Naive B cell (primary cell): ENCODE measurements at regions not wholly inside any gene's neighbourhood (a gene's known extent, or its start where the extent isn't known, plus 50 kb on each side); places are given as distances from the start of the nearest gene placed in this dataset.
"Not testable (repeated sequence)": the region's sequence is repeated elsewhere in the genome, so short reads cannot be mapped to it uniquely, and the experiment has no call there.

Experiments
- ATAC-seq, 2 donors: fragments of 150-1000 bp; cut with Tn5 transposase; 2 replicates each; pipeline ENCODE4 v1.10.0; 2021; ENCODE audit warnings: low read depth in 2 of 2, mild to moderate bottlenecking in 2 of 2, moderate library complexity in 2 of 2
- DNase-seq: peaks from one replicate; pipeline ENCODE4 v3.0.0; 2022
- H3K27ac Mint-ChIP-seq, 6 donors: one replicate each; pipeline ENCODE4 v1.8.0; 2020 to 2022; ENCODE audit warnings: mild to moderate bottlenecking in 6 of 6, mixed read lengths in 6 of 6, moderate library complexity in 5 of 6, inconsistent platforms in 2 of 6
- H3K27me3 Mint-ChIP-seq, 3 donors: one replicate each; pipeline ENCODE4 v1.8.0; 2021 to 2022; ENCODE audit warnings: mixed read lengths in 3 of 3, mild to moderate bottlenecking in 1 of 3
- H3K36me3 Mint-ChIP-seq, 2 donors: one replicate each; pipeline ENCODE4 v1.8.0; 2020 to 2022; ENCODE audit warnings: mixed read lengths in 2 of 2, inconsistent platforms in 1 of 2, mild to moderate bottlenecking in 1 of 2
- H3K4me1 Mint-ChIP-seq, 3 donors: one replicate each; pipeline ENCODE4 v1.8.0; 2020 to 2022; ENCODE audit warnings: mixed read lengths in 3 of 3, inconsistent platforms in 1 of 3, mild to moderate bottlenecking in 1 of 3, moderate library complexity in 1 of 3
- H3K4me3 Mint-ChIP-seq, 8 donors: one replicate each; pipeline ENCODE4 v1.8.0; 2020 to 2022; ENCODE audit warnings: mild to moderate bottlenecking in 8 of 8, mixed read lengths in 8 of 8, moderate library complexity in 8 of 8, inconsistent platforms in 2 of 8
- H3K9me3 Mint-ChIP-seq, 7 donors: one replicate each; pipeline ENCODE4 v1.8.0; 2020 to 2022; ENCODE audit warnings: mixed read lengths in 7 of 7, mild to moderate bottlenecking in 5 of 7, inconsistent platforms in 2 of 7, moderate library complexity in 1 of 7

- ATAC-seq: no peak
- Mint-ChIP-seq H3K9me3 (no peaks in the 10 kb centered on the region), H3K36me3 (no peaks in the 10 kb centered on the region), H3K27me3 (peaks cover 27 to 43% (median 36%) of the 10 kb centered on the region in 3 donors), H3K4me3 (no peak overlapping the region), H3K27ac (no peak overlapping the region), H3K4me1 (peaks cover 7 to 20% (median 7%) of the 10 kb centered on the region in 3 donors)
- DNase-seq: no peak
Observed at GRCh38 chr7:142469696-142470543, 212.1 kb upstream of the PRSS58 start.

GRCh38 chr7:142468871-142469665 is 211.2 kb upstream of the PRSS58 start:
- Mint-ChIP-seq H3K9me3 (no peaks in the 10 kb centered on the region), H3K27me3 (peaks cover 27 to 43% (median 36%) of the 10 kb centered on the region in 3 donors), H3K27ac (no peak overlapping the region), H3K36me3 (no peaks in the 10 kb centered on the region), H3K4me1 (peaks cover 7 to 20% (median 7%) of the 10 kb centered on the region in 3 donors), H3K4me3 (peak overlapping the region in 1 of 8 donors; percentile 42)
- ATAC-seq (no peak), DNase-seq (no peak)

- peaks cover 27 to 43% (median 36%) of the 10 kb centered on the region in 3 donors for H3K27me3 Mint-ChIP-seq
- not testable (repeated sequence) for H3K9me3 Mint-ChIP-seq, H3K36me3 Mint-ChIP-seq, H3K27ac Mint-ChIP-seq, ATAC-seq, DNase-seq, H3K4me3 Mint-ChIP-seq
- peaks cover 0 to 12% (median 8%) of the 10 kb centered on the region in 3 donors for H3K4me1 Mint-ChIP-seq
Observed at GRCh38 chr7:142467056-142467655, 209.3 kb upstream of the PRSS58 start.

GRCh38 chr7:142463401-142463850 is 205.6 kb upstream of the PRSS58 start:
- Mint-ChIP-seq H3K36me3 (no peaks in the 10 kb centered on the region), H3K9me3 (no peaks in the 10 kb centered on the region), H3K27ac (peak overlapping the region in 1 of 6 donors; percentile 66), H3K27me3 (peaks cover 21 to 25% (median 25%) of the 10 kb centered on the region in 3 donors), H3K4me1 (peaks cover 4 to 15% (median 8%) of the 10 kb centered on the region in 3 donors), H3K4me3 (no peak overlapping the region)
- DNase-seq (no peak), ATAC-seq (no peak)

GRCh38 chr7:142461437-142461836 is 203.6 kb upstream of the PRSS58 start:
- Mint-ChIP-seq H3K4me1 (peaks cover 4 to 15% (median 8%) of the 10 kb centered on the region in 3 donors), H3K27ac (no peak overlapping the region), H3K27me3 (peaks cover 15 to 19% (median 18%) of the 10 kb centered on the region in 3 donors), H3K9me3 (no peaks in the 10 kb centered on the region), H3K36me3 (no peaks in the 10 kb centered on the region), H3K4me3 (no peak overlapping the region)
- DNase-seq (no peak), ATAC-seq (no peak)

GRCh38 chr7:142460402-142461117 is 202.7 kb upstream of the PRSS58 start:
- Mint-ChIP-seq H3K27me3 (peaks cover 11 to 16% (median 12%) of the 10 kb centered on the region in 3 donors), H3K4me3 (no peak overlapping the region), H3K9me3 (no peaks in the 10 kb centered on the region), H3K4me1 (peaks cover 4 to 15% (median 8%) of the 10 kb centered on the region in 3 donors), H3K27ac (no peak overlapping the region), H3K36me3 (no peaks in the 10 kb centered on the region)
- ATAC-seq (no peak), DNase-seq (no peak)

GRCh38 chr7:142459551-142459963 is 201.7 kb upstream of the PRSS58 start:
- Mint-ChIP-seq H3K4me1 (peaks cover 4 to 15% (median 8%) of the 10 kb centered on the region in 3 donors), H3K27ac (no peak overlapping the region), H3K4me3 (no peak overlapping the region), H3K36me3 (no peaks in the 10 kb centered on the region), H3K27me3 (peaks cover 8 to 14% (median 8%) of the 10 kb centered on the region in 3 donors), H3K9me3 (no peaks in the 10 kb centered on the region)
- ATAC-seq (peak in 1 of 2 donors; percentile 59), DNase-seq (no peak)

- Mint-ChIP-seq H3K27me3 (peaks cover 15 to 24% (median 17%) of the 10 kb centered on the region in 3 donors), H3K4me3 (no peak overlapping the region), H3K4me1 (peaks cover 4 to 8% (median 4%) of the 10 kb centered on the region in 3 donors), H3K27ac (no peak overlapping the region), H3K9me3 (no peaks in the 10 kb centered on the region), H3K36me3 (no peaks in the 10 kb centered on the region)
- ATAC-seq (no peak), DNase-seq (no peak)
Observed at GRCh38 chr7:142457146-142457703, 199.4 kb upstream of the PRSS58 start.

- no peaks in the 10 kb centered on the region for H3K36me3 Mint-ChIP-seq
- peaks cover 20 to 32% (median 23%) of the 10 kb centered on the region in 3 donors for H3K27me3 Mint-ChIP-seq
- no peak for ATAC-seq
- DNase-seq: no peak
- H3K4me1 Mint-ChIP-seq: peaks cover 4 to 8% (median 4%) of the 10 kb centered on the region in 3 donors
- no peak overlapping the region for H3K4me3 Mint-ChIP-seq
- H3K27ac Mint-ChIP-seq: no peak overlapping the region
- H3K9me3 Mint-ChIP-seq: no peaks in the 10 kb centered on the region
Observed at GRCh38 chr7:142455392-142455791, 197.5 kb upstream of the PRSS58 start.

- H3K4me3 Mint-ChIP-seq: no peak overlapping the region
- H3K36me3 Mint-ChIP-seq: no peaks in the 10 kb centered on the region
- H3K27me3 Mint-ChIP-seq: peaks cover 20 to 32% (median 22%) of the 10 kb centered on the region in 3 donors
- no peaks in the 10 kb centered on the region for H3K9me3 Mint-ChIP-seq
- ATAC-seq (no peak), DNase-seq (no peak)
- H3K27ac Mint-ChIP-seq: no peak overlapping the region
- peaks cover 4 to 8% (median 4%) of the 10 kb centered on the region in 3 donors for H3K4me1 Mint-ChIP-seq
Observed at GRCh38 chr7:142454862-142455261, 197.0 kb upstream of the PRSS58 start.

- Mint-ChIP-seq H3K27ac (no peak overlapping the region), H3K4me3 (no peak overlapping the region), H3K27me3 (peaks cover 15 to 24% (median 19%) of the 10 kb centered on the region in 3 donors), H3K36me3 (no peaks in the 10 kb centered on the region), H3K9me3 (no peaks in the 10 kb centered on the region), H3K4me1 (no peaks in the 10 kb centered on the region)
- DNase-seq (no peak), ATAC-seq (no peak)
Observed at GRCh38 chr7:142452791-142453190, 194.9 kb upstream of the PRSS58 start.

GRCh38 chr7:142451817-142452216 is 194.0 kb upstream of the PRSS58 start:
- no peak overlapping the region for H3K4me3 Mint-ChIP-seq
- no peaks in the 10 kb centered on the region for H3K36me3 Mint-ChIP-seq
- no peaks in the 10 kb centered on the region for H3K4me1 Mint-ChIP-seq
- no peak overlapping the region for H3K27ac Mint-ChIP-seq
- ATAC-seq: no peak
- H3K9me3 Mint-ChIP-seq: no peaks in the 10 kb centered on the region
- peaks cover 14 to 24% (median 15%) of the 10 kb centered on the region in 3 donors for H3K27me3 Mint-ChIP-seq
- DNase-seq: no peak
